ELR (cell line): ENCODE measurements at regions not wholly inside any gene's neighbourhood (a gene's known extent, or its start where the extent isn't known, plus 50 kb on each side); places are given as distances from the start of the nearest gene placed in this dataset.
A peak's percentile ranks its signal among the peaks of the same experiment; 100 is the strongest.

Source experiments
- DNase-seq: peaks from one replicate; pipeline ENCODE4 v3.0.0-alpha.2; 2015; ENCODE audit warnings: low read depth

- no peak for DNase-seq
These were observed 89.2 kb upstream of the RAP2B start for GRCh38 chr3:153072856-153073255.

DNA sequence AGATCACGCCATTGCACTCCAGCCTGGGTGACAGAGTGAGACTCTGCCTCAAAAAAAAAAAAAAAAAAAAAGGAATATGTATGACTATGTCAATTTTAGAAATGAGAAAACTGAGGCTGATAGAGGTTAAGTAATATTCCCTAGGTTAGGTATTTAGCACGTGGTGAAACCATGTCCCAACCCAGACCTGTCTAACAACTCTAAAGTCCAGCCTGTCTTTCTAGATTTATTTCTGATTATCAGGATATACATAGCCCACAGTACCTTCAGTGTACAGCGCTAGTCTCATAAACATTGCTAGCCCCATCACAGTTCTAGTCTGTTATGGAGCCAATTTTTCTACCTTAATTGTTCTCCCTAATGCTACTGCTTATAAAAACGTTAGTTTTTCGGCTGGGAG is 88.4 kb upstream of the RAP2B start:
- DNase-seq = no peak

DNA sequence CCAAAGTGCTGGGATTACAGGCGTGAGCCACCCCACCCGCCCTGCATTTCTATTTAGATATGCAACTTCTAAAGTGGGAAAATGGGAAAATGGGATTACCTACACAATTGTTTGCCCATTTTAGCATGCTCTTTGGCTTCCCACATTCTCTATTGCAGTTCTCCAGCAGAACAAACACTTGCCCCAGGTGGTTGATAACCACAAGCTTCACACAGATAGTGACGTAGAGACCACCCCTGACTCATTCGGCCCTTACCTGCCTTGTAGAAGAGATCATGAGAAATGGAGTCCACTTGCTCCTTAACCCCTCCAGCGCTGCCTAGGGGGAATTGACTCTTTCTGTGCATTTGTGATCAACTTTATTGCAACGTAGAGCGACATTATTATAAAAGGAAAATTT is 83.2 kb upstream of the RAP2B start:
- DNase-seq = no peak

DNA sequence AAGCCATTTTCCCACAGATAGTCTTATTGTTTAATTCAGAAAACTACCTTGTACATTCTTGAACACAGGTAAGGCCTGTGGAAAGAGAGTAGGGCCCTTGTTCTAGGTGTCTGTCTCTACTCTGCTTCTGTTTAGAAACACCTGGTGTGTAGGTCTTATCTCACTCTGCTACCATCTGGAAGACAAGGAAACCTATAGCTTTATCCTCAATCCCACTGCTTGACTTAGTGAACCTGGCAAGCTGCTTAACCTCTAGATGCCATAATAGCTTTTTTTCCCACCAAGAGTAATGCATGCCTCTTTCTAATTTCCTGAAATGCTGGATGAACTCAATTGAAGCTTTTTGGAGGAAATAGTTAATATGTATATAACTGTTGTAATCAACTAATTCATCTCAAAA is 82.6 kb upstream of the RAP2B start:
- DNase-seq = no peak

DNA sequence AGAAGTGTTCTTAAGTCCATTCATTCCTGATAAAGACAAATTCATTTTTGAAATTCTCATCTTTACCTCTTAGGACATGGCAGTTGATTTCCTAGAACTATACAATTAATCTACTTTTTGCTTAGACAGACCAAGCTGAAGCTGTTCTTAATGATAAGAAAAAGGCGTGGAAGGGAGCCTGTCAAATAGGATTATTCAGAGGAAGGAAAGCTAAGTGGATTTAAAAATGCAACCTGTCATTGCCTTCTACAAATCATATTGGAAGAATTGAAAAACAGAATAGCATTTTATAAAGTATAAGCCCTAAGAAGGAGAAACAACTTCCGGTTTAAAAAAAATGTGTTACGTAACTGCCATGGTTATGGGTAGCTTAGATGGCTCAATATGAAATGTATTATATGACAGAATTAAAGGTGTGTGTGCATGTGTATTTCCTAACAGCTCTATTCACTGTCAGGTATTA is 81.2 kb upstream of the RAP2B start:
- no peak for DNase-seq

DNA sequence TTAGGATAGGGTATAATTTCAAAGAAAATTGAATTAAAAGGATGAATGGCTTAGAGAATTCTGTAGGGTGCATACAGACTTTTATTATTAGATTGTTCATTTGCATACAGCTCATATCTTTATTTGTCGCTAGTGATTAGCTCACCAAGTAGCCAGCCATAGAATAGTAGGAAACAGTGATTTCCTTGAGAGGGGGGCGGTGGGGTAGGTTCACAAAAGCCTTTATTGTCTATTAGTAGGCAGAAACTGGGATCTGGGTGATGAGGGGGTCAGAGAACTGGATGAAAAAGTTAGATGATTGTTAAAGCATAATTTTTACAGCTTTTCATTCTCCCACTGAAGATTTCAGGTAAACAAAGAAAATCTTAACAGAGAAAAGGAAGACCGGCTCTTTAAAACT is 77.6 kb upstream of the RAP2B start:
- no peak for DNase-seq

- peak; percentile 19 for DNase-seq
These were observed 74.1 kb upstream of the RAP2B start for GRCh38 chr3:153087595-153088566.

DNA sequence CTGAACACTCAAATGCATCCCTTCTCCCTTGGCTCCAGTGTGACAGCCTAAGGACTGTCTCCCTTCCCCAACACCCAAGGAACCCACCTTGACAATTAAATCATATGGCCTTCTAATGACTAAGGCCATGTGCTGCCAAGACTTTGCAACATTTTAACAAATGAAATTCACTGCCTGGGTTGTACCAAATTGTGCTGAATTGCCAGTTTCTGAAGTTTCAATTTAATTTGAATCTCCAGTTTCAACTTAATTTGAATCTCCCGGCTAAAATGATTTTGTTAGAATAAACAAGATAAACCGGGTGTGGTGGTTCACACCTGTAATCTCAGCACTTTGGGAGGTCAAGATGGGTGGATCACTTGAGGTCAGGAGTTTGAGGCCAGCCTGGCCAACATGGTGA is 72.4 kb upstream of the RAP2B start:
- DNase-seq = no peak

DNA sequence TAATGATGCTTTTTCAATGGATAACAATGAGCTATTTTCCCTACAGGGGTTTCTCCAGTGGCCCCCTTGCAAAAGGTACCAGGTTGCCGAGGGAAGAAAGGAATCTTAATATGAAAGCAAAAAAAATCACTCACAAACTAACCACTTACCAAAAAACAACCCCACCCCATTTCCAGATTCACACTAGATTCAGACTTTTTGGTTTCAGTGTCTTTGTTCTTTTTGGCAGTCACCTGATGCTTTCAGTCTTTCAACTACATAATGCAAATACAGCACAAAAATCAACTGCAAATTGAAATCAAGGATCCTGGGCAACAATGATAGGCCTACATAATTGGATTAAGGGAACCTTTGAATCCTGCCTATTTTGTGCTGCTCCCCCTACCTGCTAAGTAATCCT is 71.1 kb upstream of the RAP2B start:
- DNase-seq = no peak

DNA sequence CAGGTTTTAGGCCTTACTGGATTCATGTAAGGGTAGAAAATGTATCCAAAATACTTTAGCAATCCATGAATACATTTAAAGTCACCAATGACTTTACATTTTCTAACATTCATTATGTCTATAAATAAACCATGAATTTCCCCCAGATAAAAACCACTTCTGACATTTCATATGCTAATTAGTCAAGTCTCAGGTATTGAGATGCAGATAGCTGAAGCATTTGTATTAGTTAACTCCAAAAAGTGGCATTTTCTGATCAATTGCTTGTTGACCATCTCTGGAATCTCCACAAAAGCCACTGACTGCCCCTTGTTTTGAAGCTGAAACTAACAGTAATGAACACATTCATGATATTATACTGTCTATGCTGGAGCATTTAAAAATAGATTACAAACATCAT is 68.4 kb upstream of the RAP2B start:
- no peak for DNase-seq

GRCh38 chr3:153094386-153094785 is 67.6 kb upstream of the RAP2B start:
- DNase-seq = no peak

DNA sequence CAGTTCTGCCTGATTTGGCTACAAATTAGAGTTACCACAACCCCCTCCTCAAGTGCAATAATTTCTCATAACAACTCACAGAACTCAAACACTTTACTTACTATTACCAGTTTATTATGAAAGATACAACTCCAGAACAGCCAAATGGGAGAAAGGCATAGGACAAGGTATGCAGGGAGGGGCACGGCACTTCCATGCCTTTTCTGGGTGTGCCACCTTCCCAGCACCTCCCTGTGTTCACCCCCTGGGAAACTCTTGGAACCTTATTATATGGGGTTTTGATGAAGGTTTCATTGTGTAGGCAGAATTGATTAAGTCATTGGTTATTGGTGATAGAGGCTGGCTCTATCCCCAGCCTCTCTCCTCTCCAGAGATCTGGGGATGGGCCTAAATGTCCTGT is 66.6 kb upstream of the RAP2B start:
- no peak for DNase-seq

DNA sequence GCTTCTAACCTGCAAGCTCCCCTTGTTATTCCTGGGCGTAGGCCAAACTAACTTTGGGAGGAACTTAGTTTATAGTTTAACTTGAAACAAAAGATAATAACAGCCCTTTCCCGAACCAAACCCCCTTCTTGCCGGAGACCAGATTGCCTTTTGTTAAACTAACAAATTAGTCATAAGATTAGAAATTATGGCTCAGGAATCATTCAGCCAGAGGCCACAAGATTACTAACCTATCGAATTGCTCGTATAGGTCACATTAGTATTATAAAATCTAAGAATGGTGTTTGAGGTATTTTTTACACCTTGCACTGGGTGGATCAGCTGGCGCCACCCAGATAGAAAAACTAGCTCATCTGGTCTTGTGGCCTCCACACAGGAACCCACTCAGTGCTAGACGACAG is 65.3 kb upstream of the RAP2B start:
- DNase-seq = no peak

GRCh38 chr3:153097213-153097612 is 64.8 kb upstream of the RAP2B start:
- DNase-seq = no peak

DNA sequence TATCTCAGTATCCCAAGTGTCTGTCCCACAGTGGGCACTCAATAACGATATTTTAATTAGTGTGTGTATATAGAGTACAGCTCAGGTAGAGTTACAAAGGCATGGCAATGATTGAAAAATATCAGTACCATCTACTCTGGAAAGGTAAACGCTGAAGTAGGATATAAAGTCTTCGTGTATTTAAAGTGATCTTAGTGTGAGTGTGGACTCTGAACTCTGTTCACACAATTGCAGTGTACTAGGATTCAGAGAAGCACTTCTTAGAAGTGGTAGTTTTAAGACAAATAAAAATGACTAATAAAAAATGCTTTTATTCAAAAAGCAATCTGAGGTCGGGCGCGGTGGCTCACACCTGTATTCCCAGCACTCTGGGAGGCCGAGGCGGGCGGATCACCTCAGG is 62.9 kb upstream of the RAP2B start:
- no peak for DNase-seq

DNA sequence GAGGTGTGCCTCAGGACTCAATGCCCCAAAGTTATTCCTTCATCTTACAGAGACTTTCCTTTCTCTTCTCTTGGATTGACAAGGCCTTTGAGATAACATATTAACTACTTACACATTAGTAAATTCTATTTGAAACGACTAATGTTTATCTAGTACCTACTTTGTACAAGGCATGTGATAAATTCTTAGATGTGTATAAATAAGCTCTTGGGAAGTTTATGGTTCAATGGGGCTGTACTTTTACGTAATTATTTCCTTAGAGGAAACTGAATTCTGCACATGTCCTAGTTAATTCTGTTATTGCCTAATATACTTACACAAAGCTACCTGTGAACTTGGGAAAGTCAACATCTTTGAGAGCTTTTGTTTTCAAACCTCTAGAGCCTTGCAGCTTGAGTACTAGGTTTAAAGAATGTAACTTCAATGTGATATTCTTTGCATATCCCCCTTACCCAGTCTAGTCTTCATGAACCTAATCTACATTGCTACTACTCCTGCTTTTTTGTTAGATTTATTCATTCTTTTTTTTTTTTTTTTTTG is 58.5 kb upstream of the RAP2B start:
- no peak for DNase-seq

GRCh38 chr3:153110041-153110440 is 52.0 kb upstream of the RAP2B start:
- no peak for DNase-seq

GRCh38 chr3:153111016-153111415 is 51.0 kb upstream of the RAP2B start:
- no peak for DNase-seq
